GM12874 (cell line): ENCODE measurements at regions not wholly inside any gene's neighbourhood (a gene's known extent, or its start where the extent isn't known, plus 50 kb on each side); places are given as distances from the start of the nearest gene placed in this dataset.

ENCODE experiments used
- TF ChIP-seq, protein P1 (sequence below): IDR thresholded peaks from 2 replicates; pipeline ENCODE4 v1.5.1; 2011; ENCODE audit warnings: low read depth, mild to moderate bottlenecking, control low read depth, low read length, moderate library complexity; ENCODE audit not compliant: insufficient read depth

DNA sequence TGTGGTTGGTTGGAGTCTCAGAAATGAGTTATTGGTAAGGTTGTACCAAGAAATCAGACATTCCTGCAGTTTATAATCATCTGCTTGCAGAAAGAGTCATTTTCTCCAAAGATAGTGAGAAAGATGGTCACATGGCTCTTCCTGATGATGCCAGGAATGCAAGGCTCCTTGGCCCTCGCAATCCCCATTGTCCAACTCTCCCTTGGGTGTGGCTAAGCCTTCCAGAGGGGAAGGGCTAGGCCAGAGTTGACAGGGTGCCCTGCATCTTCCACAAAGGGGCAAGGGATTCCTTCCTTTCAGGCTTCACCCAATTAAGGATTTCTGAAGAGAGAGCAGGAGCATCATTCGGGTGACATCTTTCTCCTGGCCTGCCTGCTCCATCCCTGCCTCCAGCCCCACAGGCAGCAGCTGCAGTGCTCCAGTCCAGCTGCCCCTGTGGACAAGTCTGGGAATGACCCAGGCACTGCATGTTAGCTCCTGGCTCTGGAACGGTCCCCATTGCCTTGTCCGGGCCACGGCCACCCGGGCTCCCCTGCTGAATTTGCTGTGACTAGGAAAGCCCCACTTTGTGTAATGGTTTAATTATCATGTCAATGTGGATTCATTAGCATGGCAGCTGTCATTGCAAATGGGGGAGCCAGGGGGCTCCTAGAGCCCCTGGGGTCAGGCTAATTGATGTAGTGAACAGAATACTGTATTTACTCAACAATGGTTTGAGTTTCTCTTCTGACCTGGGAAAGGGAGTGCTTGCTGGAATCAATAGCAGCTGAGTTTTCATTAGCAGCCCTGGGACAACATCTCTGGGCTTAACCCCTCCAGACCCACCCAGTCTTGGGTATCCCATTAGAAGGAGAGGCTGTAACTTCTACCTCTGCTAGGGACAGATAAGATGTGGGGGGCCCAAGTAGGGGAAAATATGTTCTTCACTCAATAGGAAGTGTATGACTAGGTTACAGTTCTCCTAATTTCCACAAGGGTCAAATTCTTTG is 112.6 kb upstream of the TBX20 start:
- TF ChIP-seq, protein P1, sequence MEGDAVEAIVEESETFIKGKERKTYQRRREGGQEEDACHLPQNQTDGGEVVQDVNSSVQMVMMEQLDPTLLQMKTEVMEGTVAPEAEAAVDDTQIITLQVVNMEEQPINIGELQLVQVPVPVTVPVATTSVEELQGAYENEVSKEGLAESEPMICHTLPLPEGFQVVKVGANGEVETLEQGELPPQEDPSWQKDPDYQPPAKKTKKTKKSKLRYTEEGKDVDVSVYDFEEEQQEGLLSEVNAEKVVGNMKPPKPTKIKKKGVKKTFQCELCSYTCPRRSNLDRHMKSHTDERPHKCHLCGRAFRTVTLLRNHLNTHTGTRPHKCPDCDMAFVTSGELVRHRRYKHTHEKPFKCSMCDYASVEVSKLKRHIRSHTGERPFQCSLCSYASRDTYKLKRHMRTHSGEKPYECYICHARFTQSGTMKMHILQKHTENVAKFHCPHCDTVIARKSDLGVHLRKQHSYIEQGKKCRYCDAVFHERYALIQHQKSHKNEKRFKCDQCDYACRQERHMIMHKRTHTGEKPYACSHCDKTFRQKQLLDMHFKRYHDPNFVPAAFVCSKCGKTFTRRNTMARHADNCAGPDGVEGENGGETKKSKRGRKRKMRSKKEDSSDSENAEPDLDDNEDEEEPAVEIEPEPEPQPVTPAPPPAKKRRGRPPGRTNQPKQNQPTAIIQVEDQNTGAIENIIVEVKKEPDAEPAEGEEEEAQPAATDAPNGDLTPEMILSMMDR: no peak

DNA sequence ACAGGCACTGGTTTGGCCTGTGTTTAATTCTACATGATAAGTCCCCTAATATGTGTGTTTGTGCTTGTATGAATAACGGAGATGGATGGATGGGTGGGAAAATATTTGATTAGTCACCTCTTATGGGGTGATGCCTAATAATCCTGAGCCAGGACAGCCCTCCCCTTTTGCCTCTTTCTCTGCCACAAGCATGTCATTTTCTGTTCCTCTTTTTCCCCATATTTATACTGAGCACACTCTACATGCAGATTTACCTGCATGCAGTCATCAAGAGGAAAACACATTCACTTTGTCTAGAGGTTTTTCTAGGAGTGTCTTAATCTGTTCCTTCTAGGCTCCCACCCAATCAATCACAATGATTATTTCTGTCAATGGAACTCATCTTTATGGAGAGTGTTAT is 111.6 kb upstream of the TBX20 start:
- TF ChIP-seq, protein P1: no peak

DNA sequence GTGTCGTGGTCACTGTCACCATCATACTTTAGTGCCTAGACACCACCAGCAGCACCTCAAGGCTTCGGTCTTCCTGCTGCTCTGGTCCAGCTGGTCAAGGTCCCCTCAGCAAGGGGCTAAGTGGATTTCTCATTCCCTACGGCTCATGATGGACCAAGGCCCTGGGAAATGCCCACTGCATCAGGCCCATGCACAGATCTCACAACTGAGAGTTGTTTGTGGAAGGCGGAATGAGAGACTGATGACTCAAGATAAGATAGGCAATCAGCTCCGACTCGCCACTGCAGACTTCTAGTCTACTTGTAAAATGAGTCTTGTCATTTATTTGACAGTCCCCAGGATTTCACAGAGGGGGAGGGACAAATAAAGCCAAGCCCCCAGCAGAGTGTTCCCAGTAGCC is 108.4 kb upstream of the TBX20 start:
- TF ChIP-seq, protein P1: no peak

DNA sequence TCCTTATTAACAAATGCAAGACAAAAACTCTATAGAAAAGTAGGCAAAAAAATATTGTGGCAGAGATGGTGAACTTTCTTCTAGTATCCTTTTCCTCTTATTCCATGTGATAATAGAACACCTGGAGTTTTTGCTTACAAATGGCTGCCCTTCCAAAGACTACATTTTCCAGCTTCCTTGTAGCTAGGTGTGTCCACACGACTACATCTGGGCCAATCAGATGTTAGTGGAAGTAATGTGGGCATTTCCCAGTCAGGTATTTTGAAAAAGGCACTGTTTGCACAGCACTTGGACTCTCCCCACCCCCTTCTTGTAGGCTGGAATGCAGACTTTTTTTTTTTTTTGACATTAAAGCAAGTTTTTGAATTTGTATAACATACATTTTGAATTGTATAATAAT is 105.5 kb upstream of the TBX20 start:
- TF ChIP-seq, protein P1: no peak

DNA sequence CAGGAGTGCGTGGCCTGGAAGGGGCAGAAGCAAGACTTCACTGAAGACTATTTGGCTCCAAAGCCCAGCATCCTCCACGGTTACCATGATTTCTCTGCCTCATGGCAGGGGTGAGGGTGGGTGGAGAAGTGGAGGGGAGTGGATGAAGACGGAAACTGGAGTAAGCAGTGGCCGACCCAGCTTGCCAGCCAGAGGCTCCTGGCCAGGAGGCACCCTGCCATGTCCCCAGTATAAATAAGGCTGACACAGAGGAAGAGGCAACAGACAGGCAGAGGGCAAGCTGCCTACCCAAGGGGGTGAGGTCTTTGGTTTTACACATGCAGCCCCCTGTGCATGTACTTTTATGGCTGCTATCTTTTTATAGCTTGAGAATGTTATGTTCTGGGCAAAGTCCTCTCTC is 102.6 kb upstream of the TBX20 start:
- TF ChIP-seq, protein P1: no peak

DNA sequence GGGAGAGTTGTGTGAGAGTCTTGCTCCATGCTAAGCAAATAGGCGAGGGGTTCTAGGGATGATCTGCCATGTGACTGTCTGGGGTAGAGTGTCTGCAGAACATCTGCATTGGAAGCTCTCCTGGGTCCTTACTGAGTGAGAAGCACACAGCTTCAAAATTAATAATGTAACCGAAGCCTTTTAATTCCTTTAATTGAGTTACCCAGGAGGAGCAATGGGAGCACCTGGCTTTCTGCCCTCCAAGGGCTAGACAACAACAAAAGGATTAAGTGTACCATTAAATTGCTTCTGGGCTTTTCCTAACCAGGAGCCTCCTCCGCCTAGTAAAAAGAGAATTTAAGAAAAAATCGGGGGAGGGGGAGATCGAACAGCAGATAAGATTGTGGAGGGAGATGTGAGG is 102.0 kb upstream of the TBX20 start:
- TF ChIP-seq, protein P1: no peak

DNA sequence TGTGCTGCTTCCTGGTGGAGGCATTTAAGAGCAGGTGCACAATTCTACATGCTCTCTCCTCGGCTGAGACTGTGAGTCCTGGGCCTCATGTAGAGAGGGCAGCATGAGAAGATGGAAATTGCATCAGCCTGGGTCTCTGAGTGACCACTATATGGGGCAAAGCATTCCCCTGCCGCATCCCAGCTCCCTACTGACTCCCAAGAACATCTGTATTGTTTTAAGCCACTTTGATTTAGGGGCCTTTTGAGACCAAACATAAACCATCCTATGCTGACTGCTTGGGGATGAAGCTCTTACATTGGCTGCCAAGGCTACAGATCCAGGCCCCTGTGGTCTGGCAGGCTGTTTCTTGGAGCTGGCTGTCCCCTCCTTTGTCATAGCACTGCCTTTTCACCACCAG is 101.3 kb upstream of the TBX20 start:
- TF ChIP-seq, protein P1: no peak
